CD4-positive, alpha-beta T cell treated with Interferon gamma for 1 hour (primary cell): ENCODE measurements at regions not wholly inside any gene's neighbourhood (a gene's known extent, or its start where the extent isn't known, plus 50 kb on each side); places are given as distances from the start of the nearest gene placed in this dataset.

ENCODE experiments used
- DNase-seq: peaks from one replicate; pipeline ENCODE4 v3.0.0-alpha.2; 2020

GRCh38 chr5:1704676-1705075, 95.0 kb downstream of the MRPL36 start:
- no peak for DNase-seq

GRCh38 chr5:1704266-1704665, 95.4 kb downstream of the MRPL36 start:
- DNase-seq, result no peak

DNA sequence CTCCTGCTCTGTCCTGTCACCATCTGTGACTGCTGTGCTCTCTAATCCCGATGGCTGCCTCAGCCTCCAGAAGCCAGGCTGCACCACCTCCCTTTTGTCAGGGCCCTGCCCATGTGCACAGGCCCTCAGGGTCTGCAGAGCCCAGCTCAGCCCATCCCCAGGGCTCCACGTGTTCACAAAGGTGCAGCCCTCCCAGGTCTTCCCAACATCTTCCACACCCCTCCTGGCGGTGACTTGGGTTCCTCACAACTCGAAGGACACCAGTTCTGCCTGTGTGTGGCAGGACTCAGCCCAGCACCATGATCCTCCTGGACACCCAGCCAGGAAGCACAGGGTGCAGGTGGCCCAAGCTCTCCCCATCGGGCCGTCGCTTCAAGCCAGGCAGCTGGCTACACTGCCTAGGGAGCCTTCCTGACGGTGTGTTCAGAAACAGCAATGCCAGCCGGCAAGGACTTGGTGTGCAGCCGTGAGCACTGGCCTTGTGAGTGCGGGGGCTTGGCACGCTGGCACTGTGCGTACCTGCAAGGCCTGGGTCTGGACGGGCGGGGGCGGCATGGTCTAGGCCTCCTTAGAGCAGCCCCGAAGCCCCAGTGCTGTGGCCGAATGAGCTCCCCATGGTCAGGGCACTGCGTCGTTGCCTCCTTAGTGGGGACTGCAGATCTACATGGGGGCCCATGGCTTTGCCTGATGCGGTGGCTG, 96.1 kb downstream of the MRPL36 start:
- DNase-seq, result no peak

DNA sequence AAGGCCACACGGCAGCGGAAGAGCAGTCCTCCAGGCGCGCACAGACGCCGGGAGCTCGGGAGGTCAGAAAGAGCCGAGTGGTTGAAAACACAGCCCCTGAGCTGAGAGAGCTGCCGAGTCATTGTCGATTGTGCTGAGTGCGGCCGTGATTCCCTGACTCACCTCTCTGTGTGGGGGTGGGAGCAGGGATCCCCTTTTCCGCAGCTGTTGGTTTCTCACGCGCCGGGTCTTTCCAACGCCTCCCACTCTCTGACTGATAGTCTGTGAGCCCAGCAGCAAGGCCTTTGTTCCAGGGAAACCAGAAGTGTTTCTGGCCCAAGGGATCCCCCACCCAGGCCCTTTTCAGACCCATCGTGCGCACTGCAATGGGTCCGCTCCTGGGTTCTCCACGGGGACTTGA, 97.3 kb downstream of the MRPL36 start:
- no peak for DNase-seq

DNA sequence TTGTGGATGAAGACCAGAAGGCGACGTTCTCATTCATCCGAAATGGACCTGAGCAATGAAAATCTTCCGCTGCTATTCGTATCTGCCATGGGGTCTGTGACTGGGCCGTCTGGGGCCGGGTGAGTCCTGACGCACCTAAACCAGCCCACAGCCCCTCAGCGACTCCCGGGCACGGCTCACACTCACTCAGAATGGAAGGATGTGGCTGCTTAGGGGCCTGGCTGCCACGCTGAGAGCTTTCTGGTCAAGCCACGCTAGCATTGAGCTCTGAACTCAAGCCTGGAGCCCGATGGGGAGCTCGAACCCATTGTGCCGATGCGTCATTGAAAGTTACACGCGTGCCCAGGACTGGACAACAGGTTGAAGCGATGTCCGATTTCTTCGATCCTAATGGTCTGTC, 97.8 kb downstream of the MRPL36 start:
- no peak for DNase-seq

DNA sequence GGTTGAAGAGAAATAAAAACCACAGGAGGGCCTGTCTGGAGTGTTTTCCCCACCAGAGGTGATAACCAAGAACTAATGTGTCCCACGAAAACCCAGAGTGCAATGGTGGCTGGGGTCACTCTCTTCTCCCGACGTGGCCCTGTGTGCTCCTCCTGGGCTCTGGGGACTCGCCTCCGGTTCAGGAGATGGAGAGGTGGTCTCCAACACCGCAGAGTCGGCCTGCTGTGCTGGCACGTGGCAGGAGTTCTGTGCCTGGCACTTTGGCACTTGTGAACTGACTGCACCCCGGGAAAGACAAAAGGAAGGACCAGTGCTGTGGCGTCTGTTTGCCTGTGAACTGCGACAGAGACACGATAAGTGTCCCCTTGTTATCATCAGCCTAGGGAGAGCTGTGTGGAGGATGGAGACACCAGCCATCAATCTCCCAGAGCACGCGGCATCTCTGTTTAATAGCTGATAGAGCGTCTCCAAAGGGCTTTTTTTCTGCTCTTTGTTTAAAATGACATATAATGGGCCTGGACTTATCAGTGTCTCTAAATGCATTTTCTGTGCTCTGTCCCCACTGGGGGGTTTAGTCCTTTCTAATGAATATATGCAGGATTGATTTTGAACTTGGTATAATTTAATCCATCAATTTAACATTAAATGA, 98.3 kb downstream of the MRPL36 start:
- no peak for DNase-seq

GRCh38 chr5:1699394-1699793, 100.2 kb downstream of the MRPL36 start:
- no peak for DNase-seq

DNA sequence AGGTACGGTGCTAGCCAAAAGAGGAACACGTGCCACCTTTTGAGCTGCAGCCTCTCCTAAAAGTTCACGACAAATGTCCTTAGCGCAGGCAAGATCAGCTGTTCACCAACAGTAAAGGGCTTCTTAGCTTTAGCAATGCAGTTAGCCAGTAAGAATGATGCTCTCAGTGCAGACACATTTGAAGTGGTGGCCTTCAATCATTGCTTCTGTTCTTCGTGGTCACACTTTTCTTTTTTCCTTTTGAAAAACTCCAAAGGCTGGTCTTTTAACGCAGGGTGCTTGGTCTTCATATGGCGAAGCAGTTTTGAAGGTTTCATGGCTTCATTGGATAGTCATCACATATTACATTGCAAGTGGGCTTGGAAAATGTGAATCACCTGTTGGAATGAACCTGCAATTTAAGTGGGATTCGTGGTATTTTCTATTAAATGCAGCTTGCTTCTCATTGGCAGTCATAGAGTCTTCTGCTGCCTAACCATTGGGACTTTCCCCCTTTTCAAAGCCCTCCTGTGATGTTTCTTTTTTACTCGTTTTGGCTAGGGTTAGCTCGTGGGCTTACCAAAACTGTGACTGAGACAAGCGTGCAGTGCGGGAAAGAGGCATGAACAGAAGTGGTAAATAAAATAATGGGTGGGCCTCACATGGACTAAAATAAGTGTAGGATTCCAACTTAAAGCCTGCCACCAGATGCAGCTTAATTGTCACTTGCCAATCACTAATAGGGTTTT, 100.9 kb downstream of the MRPL36 start:
- no peak for DNase-seq

- DNase-seq, result no peak
Observed at GRCh38 chr5:1692381-1692780, 107.3 kb downstream of the MRPL36 start.

- DNase-seq, result no peak
Observed at GRCh38 chr5:1687301-1687970, 112.2 kb downstream of the MRPL36 start.

GRCh38 chr5:1686016-1686802, 113.4 kb downstream of the MRPL36 start:
- no peak for DNase-seq

- DNase-seq, result no peak
Observed at GRCh38 chr5:1685066-1685465, 114.6 kb downstream of the MRPL36 start.

DNA sequence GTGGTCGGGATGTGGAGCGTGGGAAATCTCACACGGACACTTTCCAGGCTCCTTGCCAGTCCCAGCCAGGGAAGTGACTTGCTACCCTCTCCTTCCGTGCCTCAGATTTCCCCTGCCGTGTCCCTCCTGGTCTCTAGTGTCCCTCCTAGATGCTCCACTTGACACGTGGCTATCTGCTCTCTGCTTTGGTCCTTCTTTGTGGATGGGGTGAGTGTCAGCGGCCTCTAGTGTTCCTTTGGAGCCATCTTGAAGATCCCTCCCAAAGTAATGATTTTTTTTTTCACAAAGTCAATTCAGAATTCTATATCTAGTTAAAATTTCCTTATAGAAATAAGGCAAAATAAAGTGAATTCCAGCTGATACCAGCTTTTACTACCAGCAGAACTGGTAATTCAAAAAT, 117.7 kb downstream of the MRPL36 start:
- no peak for DNase-seq

- no peak for DNase-seq
Observed at GRCh38 chr5:1673042-1673677, 126.5 kb downstream of the MRPL36 start.

DNA sequence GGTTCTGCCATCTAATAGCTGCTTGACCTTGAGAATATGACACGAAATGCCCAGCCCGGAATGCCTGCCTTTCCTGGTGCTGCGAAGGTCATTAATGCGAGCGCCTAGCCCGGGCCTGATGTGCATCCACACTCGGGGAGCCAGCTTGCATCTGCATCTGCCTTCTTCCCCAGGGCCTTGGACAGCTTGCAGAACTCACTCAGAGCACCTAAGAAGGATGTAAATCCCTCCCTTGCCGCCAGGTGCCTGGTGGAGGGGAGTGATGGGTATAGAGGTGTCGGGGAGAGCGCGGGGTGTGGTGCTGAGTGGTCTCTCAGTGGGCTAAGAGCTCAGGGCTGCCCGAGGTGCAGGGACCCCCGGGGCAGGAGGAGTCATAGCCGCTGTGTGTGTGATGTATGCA, 127.2 kb downstream of the MRPL36 start:
- no peak for DNase-seq

DNA sequence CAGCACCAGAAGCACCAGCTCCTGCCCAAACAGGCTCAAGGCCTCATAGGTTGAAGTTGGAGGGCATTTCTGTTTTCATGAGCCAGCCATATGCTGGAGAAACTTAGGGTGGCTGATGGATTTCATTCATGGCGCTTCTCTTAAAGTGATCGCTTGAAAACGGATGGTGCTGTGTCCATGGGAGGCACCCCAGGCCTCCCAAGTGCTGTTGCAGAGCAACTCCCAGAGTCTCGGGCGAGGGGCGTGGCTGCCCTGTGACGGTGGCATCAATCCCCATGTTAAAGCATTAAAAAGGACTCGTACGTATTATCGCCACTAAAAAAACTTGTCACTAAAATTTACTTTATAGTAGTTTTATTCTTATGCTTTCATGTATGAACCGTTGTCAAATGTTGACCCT, 128.3 kb downstream of the MRPL36 start:
- DNase-seq, result no peak

DNA sequence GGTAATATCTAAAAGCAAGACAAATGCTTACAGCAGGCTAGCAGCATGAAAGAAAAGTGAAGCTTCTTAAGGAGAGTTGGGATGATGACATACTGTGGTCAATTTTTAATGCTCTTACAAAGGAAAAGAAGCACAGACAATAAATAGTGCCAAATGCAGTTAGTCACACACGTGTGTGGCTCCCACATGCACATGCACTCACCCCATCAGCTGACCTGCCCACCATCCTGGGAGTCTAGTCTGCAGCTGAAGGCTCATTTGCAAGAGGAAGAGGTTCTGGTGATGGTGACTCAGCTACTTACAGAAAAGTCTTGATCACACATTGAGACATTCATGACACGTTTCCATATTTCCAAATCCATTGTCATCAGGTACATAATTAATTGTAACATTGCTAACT, 129.3 kb downstream of the MRPL36 start:
- no peak for DNase-seq

GRCh38 chr5:1669276-1670155, 130.1 kb downstream of the MRPL36 start:
- no peak for DNase-seq

DNA sequence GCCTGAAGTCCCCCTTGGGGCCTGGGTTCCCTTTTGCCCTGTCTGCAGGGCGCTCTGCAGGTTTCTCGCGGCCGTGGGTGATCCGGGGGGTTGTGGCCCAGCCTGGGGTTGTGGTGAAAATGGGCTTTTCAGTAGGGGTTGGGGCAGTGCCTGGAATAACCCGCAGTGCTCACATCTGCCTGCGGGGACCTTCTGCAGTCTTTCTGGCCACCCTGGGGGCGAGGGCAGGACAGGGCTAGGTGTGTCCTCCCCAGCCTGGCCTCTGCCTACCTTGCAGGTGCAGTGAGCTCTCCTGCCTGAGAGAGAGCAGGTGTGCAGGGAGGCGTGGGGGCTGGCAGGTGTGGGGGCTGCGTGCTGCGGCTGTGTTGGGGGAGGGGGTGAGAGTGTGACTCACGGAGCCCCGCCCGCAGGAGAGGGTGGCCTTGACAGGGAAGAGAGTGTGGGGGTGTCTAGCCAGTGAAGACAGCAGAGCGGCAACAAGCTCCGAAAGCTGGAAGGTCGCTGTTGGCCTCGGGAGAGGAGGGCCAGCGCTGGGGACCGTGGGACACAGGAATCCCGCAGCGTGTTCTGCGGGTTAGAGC, 131.4 kb downstream of the MRPL36 start:
- no peak for DNase-seq

GRCh38 chr5:1667648-1668140, 131.9 kb downstream of the MRPL36 start:
- DNase-seq, result no peak
